HCT116 (cell line): ENCODE measurements at regions not wholly inside any gene's neighbourhood (a gene's known extent, or its start where the extent isn't known, plus 50 kb on each side); places are given as distances from the start of the nearest gene placed in this dataset.

Experiments used
- ATF3 ChIP-seq: IDR thresholded peaks from 2 replicates; pipeline ENCODE4 v1.6.1; 2012
- CTCF ChIP-seq, 3 experiments: fragments of 200-600 bp in 1 of 3; sonication (generic) in 1 of 3; IDR thresholded peaks in 2 of 3; conservative IDR thresholded peaks in 1 of 3; 2 replicates each; pipeline ENCODE4 v1.5.1; 2012 to 2017; ENCODE audit warnings: low read depth in 2 of 3, low read length in 2 of 3, antibody characterized with exemption in 1 of 3, borderline replicate concordance in 1 of 3, control low read depth in 1 of 3, mild to moderate bottlenecking in 1 of 3, mixed read lengths in 1 of 3, mixed run types in 1 of 3, moderate library complexity in 1 of 3; ENCODE audit not compliant: insufficient read depth in 1 of 3
- EGR1 ChIP-seq: IDR thresholded peaks from 2 replicates; pipeline ENCODE4 v1.6.1; 2012; ENCODE audit warnings: low read depth
- POLR2A ChIP-seq: IDR thresholded peaks from 2 replicates; pipeline ENCODE4 v1.7.0; 2011; ENCODE audit warnings: borderline replicate concordance; ENCODE audit not compliant: insufficient read depth, insufficient read length; ENCODE audit errors: extremely low read depth
- TCF7L2 ChIP-seq: IDR thresholded peaks from 2 replicates; pipeline ENCODE4 v1.7.0; 2011; ENCODE audit warnings: borderline replicate concordance, inconsistent platforms; ENCODE audit not compliant: insufficient read depth, insufficient read length; ENCODE audit errors: extremely low read depth
- YY1 ChIP-seq: IDR thresholded peaks from 2 replicates; pipeline ENCODE4 v1.6.1; 2011; ENCODE audit warnings: low read length, low read depth, moderate library complexity, mild to moderate bottlenecking; ENCODE audit not compliant: insufficient replicate concordance; ENCODE audit errors: extremely low read depth
- ZNF274 ChIP-seq: fragments of 200-500 bp; sonication (Bioruptor generic); IDR thresholded peaks from 2 replicates; pipeline ENCODE4 v1.6.1; 2014; ENCODE audit warnings: mild to moderate bottlenecking, low read depth, low read length, inconsistent platforms

GRCh38 chr5:65081071-65081470 is 312.3 kb downstream of the CWC27 start:
- TF ChIP-seq CTCF (IDR thresholded peaks at IDR 0.05 in 2 of 3, conservative IDR thresholded peaks at IDR 0.05 in 1 of 3; ENCODE audit: borderline replicate concordance in 1 of 3, insufficient read depth in 1 of 3, low read depth in 2 of 3, low read length in 2 of 3) = no peak
- no peak for TF ChIP-seq POLR2A
- no peak for TF ChIP-seq TCF7L2
- no peak for TF ChIP-seq YY1
- no peak for TF ChIP-seq ZNF274
- TF ChIP-seq ATF3 = no peak
- TF ChIP-seq EGR1 = no peak
